ENCODE measurements at regions not wholly inside any gene's neighbourhood (a gene's known extent, or its start where the extent isn't known, plus 50 kb on each side); places are given as distances from the start of the nearest gene placed in this dataset.

DNA sequence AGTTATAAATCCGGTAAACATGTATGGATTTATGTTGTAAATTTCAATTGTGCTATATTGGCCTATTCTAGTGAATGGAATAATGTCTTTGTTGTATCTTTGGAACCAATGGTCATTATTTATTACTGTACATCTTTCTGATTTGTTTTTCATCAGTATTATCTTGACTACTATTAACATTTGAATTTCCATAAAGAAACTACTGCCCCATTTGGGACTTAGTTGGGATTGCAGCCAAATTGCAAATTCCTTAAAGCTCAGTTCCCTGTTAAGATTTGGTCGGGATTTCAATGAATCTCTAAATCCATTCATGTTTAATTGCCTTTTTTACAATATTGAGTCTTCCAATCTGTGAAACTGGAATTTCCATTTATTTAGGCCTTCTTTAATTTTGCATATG lies 822.4 kb upstream of the CADM2 start:
- TF ChIP-seq POLR2AphosphoS5 (IDR thresholded peaks at IDR 0.05; ENCODE audit: borderline replicate concordance, low read depth, low read length): no peak
- TF ChIP-seq EZH2 (IDR thresholded peaks at IDR 0.05): no peak
- TF ChIP-seq FOXP2 (optimal IDR thresholded peaks at IDR 0.05; ENCODE audit: control extremely low read depth, extremely low read length, insufficient read depth): no peak
